DMS114 treated with DMSO at 0.1 percent for 48 hours (cell line): ENCODE measurements at regions not wholly inside any gene's neighbourhood (a gene's known extent, or its start where the extent isn't known, plus 50 kb on each side); places are given as distances from the start of the nearest gene placed in this dataset.

Experiments used
- DNase-seq: peaks from one replicate; lab custom pipeline; 2025; ENCODE audit not compliant: unreplicated experiment; lab: John Stamatoyannopoulos, UW

DNA sequence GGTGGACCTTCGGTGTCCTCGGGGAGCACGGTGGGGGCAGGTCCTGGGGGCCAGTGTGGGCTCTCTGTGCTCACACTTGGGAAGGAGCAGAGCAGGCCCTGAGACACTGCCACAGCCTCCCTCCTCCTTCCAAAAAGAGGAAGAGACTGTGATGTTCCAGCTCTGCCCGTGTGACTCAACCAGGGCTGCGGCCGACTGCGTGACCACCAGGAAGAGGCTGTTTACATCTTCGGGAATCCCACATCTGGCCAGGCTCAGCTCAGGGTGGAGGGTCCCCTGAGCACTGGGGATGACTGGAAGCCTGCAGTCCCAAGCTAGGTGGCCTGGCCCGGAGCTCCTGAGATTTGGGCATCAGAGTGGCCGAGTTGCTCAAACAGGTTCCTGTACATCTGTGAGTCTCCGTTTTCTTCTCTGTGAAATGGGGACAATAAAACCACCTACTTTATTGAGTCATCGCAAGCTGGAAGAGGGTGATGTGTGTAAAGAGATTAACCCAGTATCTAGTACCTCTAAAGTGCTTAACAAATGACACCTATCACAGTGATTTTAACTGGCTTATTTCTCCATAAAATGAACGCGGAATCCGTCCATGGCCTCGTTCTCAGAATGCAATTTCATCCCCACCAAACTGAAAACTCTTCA lies 242.1 kb downstream of the DLL1 start:
- no peak for DNase-seq

DNA sequence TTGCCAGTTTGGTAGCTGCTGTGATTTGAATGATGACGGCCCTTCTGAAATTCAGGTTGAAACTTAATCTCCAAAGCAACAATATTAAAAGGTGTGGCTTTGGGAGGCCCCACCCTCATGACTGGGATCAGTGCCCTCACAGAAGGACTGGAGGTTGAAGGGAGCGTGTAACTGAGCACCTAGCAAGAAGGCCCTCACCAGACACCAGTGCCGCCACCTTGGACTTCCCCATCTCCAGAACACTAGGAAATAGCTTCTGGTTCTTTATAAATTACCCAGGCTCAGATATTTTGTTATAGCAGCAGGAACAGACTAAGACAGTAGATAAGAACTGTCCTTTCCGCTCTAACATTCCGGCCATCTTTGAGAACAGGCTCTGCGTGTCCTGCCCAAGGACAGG lies 243.1 kb downstream of the DLL1 start:
- no peak for DNase-seq

DNA sequence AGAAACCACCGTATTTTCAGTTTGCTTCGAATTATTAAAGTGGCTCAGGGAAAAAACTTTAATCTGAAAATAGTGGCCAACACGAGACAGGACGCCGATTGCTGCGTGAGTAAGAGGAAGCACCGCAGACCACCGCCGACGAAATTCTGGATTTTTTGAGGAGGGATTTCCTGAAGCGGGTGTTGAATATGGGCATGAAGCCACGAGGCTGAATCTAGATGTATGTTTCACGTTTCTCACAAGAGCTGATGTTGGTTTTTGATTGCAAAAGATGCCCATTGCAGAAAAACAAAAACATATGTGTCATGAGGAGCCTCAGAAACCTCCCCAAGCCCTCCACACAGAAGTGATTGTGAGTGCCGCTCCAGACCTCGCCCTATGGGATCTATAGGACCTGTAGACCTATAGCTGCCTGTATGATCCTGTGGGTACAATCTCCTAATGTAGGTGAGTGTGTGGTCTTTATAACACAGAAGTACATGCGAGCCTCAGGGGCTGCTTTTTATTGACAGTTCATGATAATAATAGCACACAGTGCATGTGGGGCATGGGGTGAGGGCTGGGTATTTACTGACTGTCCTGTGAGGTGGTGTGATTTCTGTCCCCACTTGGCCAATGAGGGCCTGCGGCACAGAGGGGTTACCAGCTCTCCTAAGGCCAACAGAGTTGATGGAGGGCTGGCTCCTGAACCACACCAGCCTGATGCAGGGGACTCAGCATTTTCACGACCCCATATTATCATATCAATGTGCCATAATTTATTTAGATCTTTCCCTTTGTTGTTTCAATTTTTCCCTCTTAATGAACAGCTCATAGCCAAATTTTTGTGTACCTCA lies 243.9 kb downstream of the DLL1 start:
- DNase-seq, result no peak

DNA sequence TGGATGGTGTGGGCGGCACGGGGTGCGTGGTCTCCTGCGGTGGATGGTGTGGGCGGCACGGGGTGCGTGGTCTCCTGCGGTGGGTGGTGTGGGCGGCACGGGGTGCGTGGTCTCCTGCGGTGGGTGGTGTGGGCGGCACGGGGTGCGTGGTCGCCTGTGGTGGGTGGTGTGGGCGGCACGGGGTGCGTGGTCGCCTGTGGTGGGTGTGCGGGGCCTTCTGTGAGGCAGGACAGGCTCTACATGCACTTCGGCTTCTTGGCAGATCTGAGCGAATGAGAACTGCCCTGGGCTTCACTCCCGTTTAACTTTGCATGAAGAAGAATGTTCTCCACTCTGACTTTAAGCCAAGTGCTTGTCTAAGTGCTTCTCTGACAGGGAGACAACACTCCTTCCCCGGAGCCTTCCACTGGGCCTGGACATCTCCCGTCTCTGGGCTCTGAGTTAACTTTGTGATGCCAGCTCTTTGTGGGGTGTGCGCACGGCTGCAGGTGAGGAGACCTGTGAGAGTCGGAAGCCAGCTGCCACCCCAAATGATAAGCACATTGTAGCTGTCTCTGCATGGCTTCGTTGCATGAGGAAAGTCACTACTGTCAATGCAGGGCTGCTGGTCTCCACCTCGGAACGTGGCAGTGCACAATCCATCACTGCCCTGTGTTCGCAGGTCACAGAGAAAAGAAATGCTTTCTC lies 244.8 kb downstream of the DLL1 start:
- no peak for DNase-seq

DNA sequence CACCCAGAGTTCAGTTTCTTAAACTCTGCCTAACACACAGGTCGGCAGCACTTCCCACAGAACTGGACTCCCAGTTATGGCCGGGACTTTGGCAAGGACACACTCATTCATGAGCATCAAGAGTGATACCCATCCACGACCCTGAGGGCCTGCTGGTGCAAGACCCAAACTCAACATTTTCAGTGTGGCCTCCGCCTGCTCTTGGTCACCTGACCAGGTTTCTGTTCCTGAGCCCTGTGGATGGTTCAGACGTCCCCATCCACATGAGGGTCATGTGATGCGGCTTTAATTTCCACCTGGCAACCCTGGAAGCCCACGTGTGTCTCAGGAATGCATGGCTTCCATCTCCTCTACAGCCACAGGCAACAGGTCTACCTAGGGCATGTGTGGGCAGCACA lies 245.3 kb downstream of the DLL1 start:
- no peak for DNase-seq

DNA sequence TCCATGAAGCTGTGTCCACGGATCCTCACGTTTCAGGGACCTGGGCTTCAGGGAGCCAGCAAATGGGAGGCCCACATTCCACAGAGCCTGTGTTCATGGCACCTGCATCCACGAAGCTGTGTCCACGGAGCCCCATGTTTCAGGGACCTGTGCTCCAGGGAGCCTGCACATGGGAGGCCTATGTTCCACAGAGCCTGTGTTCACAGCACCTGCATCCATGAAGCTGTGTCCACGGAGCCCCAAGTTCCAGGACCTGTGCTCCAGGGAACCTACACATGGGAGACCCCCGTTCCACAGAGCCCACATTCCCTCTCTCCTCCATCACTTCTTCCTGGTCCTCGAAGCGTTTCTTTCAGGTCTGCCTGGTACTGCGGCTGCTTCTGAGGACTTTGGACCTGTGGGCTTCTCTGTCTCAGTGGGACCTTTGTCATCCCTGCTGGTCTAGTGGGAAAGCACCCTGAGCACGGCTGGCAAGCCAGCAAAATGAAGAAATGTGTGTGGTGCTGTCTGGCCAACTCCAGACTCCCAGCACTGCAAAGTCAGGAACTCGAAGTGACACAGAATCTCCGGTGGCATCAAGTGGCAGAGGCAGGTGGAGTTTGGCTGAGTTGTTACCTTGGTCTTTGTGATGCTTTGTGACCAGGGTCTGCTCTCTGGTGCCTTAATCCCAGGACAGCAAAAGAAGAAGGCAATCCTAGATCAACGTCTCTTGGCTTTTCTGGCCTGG lies 245.9 kb downstream of the DLL1 start:
- no peak for DNase-seq

DNA sequence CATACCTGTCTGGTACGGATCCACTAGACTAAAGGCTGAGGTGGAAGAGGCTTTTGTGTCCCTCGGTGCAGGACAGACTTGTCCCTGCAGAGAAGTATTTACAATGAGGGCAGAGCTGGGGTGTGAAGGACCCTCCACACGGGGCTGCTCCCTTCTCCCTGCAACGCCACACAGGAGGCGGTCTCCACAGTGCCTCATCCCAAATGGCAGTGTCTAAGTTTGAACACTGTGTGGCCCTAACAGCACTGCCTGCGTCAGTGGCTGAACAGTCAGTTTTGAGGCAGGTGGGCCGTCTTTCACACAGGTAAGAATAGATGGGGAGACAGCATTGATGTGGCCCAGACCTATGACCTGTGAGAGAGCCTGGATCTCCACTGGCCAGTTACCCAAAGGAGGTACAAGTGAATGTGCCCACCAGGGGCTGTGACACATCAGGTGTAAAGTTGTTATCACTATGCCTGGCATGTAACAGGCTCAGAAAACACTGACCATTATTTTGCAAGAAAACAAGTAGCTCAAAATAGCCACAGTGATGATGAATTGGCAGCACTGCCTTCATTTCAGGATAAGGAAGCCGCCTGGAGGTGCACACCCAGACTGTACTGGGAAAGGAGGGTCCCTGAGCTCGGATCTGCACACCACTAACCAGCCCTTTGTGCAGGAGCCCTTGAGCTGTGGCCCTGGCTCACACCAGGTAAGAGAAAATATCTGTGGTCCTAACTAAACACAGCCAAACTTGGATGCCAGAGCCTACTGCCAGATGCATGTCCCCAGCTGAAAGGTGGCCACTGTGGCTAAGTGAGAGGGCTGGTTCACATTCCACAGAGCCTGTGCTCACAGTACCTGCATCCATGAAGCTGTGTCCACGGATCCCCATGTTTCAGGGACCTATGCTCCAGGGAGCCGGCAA lies 246.7 kb downstream of the DLL1 start:
- no peak for DNase-seq

DNA sequence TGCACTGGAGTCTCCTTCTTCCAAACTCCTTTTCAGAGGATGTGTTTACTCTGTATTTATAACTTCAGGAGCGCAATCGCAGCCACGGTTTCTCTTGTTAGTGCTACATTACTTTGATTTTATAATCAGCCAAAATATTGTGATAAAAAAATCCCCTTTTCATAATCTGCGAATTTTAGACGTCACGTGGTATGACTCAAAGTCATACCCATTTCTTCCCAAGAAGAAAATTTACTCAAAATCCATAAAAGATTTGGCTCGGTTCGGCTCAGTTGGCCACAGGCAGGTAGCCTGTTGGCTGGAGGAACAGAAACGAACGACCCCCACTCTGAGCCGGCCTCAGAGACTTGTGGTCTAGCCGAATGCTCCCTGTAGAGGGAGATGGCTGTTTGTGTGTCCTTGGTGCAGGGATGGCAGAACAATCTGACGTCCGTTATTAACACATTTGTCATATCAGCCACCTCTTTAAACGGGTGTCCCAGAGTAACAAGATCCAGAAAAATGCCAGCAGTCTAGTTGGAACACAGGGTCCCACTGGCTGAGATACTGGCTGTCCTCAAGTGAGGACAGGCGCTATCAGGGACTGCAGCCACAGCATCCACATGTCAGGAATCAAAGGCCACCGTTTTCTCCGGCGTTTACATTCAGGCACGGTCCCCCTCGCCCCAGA lies 247.6 kb downstream of the DLL1 start:
- no peak for DNase-seq

DNA sequence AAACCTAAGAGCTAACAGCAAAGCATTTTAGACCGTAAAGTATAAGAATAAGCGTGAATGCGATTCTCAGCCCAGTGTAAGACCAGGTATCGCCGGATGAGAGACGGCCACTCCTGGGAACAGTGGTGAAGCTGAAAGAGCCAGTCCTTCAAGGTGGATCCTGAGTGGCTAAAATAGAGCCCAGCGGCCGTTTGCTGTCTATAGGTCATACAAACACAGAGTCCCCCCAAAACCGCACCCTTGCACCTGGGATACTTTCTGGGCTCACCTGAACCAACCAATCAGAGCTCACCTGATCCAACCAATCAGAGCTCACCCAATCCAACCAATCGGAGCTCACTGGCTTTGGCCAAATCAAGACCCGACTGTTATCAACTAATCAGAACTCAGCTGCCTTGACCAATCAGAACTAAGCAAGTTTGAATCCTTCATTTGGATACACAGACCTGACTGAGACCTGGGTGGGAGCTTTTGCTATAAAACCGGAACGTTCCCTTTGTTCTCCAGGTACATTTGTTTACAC lies 248.2 kb downstream of the DLL1 start:
- DNase-seq, result no peak

DNA sequence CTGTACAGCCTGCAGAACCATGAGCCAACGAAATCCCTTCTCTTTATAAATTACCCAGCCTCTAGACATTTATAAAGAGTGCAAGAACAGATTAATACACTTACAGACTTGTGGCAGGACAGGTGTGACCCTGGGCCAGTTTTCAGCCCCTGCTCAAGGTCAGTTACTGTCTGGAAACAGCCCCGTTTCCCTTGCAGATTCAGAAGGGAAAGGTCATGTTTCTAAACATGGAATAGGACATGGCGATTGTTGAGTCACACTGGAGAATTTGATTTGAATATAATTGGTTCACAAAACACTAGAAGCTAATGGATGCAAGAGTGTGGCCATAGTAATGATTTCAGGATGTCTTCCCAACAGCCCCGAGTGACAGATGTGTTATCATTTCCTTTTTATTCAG lies 248.8 kb downstream of the DLL1 start:
- no peak for DNase-seq

DNA sequence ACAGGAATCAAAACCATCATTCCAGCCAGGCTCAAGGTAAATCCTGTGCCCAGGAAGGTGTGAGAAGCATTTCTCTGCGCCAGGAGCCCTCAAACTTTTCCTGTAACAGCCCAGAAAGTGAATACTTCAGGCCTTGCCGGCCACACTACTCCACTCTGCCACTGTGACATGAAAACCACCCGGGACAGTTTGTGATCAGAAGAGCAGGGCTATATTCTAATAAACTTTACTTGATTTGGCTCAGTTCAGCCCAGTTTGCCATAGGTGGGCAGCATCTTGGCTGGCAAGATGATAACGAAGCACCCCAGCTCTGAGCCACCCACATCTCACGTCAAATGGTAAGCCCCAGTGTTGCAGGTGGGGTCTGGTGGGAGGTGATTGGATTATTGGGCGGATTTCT lies 249.4 kb downstream of the DLL1 start:
- DNase-seq, result no peak

DNA sequence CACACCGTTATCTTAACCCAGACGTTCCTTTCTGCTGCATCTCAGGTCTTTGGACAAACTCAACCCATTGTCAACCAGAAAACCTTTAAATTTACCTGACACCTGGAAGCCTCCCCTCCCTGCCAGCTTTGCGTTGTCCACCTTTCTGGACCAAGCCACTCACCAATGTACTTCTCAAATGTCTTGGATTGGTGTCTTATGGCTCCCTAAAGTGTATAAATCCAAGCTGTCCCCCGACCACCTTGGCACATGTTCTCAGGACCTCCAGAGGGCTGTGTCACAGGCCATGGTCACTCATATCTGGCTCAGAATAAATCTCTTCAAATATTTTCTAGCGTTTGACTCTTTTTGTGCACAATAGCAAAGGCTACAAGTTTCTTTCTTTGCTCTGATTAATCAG lies 250.0 kb downstream of the DLL1 start:
- DNase-seq, result no peak

DNA sequence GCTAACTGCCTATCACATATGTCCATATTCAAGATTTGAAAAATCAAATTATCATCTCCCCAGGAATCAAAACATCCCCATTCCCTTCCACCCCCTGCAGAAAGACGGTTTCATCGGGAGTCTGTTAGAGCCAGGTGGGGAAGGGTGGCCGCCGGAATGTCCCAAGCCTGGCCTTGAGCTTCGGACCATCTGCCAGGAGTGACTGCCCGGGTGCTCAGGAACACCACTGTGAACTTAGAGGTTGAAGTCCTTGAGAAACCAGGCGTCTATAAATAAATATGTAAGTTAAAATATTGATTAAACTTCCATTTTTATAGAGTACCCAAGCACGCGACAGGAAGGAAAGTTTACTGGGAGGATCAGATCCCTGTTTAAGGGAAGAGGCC lies 250.8 kb downstream of the DLL1 start:
- no peak for DNase-seq

DNA sequence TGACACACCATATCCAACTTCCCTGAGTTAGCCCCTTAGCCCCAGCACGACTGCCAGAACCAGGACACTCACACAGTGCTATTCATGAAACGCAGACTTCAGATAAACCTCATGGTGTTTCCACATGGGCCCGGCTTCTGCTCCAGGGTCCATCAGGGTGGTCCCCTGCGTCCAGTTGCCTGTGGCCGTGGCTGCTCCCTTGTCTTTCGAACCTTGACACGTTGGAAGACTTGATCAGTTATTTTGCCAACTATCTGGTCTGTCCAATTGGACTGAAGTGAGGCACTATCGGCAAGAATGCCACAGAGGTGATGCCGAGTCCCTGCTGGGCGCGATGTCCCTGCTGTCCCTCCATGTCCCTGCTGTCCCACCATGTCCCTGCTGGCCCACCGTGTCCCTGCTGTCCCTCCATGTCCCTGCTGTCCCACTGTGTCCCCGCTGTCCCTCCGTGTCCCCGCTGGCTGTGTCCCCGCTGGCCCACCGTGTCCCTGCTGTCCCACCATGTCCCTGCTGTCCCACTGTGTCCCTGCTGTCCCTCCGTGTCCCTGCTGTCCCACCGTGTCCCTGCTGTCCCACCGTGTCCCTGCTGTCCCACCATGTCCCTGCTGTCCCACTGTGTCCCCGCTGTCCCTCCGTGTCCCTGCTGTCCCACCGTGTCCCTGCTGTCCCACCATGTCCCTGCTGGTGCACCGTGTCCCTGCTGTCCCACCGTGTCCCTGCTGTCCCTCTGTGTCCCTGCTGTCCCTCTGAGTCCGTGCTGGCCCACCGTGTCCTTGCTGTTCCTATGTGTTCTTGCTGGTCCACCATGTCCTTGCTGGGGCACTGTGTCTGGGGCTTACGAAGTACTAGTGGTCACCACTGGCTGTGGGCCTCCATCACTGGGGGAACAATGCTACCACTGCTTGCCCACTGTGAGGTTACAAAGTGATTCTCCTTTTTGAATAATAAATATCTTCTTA lies 251.4 kb downstream of the DLL1 start:
- no peak for DNase-seq

DNA sequence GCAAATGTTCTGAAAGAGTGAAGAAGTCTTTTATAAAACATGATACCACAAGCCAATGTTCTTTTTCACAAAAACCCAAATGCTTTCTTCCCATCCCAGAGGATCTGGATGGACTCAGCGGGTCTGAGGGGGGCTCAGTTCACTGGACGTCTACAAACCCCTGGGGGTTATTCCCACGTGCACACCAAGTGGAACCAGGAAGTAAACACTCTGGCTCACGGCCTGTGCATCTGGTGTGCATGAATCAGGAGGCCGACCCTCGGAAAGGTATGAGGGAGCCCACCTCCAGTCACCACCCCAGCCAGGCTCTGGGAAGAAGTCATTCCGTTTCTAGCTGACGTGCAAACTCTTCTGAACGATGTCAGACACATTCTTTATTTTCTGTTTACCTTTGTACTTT lies 252.2 kb downstream of the DLL1 start:
- DNase-seq, result no peak

DNA sequence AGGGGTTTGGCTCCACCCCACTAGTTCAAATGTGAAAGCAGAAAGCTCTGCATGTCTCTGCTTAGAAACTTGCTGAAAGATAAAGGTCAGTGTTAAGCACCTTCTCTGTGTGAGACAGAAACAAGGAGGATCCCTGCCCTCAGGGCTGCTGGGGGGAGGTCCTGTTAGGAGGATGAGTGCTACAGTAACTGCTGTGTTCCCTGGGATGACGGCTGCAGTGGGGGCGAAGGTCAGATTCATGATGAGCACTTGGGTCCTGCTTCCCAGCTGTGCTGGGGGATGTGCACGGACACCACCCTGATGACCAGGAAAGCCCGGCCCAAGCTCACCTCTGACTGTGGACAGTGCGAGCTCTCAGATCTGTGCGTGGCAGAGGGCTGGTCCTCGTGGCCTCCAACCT lies 252.6 kb downstream of the DLL1 start:
- no peak for DNase-seq

DNA sequence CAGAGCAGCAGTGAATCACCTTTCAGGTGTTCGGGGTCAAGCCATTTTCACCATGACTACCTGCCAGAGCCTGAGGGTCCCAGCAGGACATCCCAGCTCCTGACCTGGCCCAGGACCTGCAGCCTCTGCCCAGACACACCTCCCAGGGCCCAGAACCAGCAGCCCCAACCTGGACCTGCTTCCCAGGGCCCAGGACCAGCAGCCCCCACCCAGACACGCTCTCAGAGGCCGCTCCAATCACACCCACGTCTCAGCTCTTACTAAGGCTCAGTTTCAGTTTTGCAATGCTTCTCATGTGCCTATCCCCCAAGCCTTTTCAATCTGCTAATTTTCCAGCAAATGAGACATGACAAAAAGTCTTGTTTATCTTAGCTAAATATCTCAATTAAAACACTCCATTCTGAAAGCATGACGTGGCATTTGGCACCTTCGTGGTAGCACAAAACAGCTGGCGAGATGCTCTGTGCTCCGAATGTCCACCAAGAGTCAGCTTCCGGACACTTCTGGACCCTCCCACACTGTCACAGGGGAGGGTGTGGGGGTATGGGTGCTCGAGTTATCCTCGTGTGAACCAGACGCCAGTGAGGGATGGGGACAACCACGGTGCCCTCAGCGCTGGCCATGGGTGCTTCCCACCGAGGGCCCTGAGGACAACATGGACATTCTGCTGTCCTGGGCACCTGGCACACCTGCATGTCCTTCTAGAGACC lies 253.2 kb downstream of the DLL1 start:
- DNase-seq, result no peak

DNA sequence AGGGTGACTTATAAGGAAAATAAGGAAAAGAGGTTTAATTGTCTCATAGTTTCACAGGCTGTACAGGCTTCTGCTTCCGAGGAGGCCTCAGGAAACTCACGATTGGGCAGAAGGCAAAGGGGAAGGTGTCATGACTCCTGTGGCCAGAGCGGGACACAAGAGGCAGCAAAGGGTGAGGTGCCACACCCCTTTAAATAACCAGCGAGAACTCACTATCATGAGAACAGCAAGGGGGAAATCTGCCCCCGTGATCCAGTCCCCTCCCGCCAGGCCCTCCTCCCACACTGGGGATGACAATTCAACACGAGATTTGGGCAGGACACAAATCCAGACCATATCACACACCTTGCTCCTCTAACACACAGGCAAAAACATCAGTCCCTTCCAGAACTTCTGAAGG lies 254.0 kb downstream of the DLL1 start:
- no peak for DNase-seq
